Ishikawa (cell line): ENCODE measurements at regions not wholly inside any gene's neighbourhood (a gene's known extent, or its start where the extent isn't known, plus 50 kb on each side); places are given as distances from the start of the nearest gene placed in this dataset.

Experiments used
- EP300 ChIP-seq: IDR thresholded peaks from 2 replicates; pipeline ENCODE4 v1.6.1; 2012; ENCODE audit warnings: borderline replicate concordance
- MAX ChIP-seq: IDR thresholded peaks from 2 replicates; pipeline ENCODE4 v1.6.1; 2012
- RAD21 ChIP-seq: IDR thresholded peaks from 2 replicates; pipeline ENCODE4 v1.6.1; 2012; ENCODE audit warnings: low read depth

GRCh38 chr3:127134887-127135240 is 58.1 kb upstream of the PRR23E start:
- TF ChIP-seq MAX (no peak), RAD21 (no peak), EP300 (no peak)
